ENCODE measurements at regions not wholly inside any gene's neighbourhood (a gene's known extent, or its start where the extent isn't known, plus 50 kb on each side); places are given as distances from the start of the nearest gene placed in this dataset.
"Not testable (repeated sequence)": the region's sequence is repeated elsewhere in the genome, so short reads cannot be mapped to it uniquely, and the experiment has no call there.

- DNase-seq: no peak
Observed at GRCh38 chr18:10086458-10087210, 172.8 kb downstream of the VAPA start.

GRCh38 chr18:10088734-10089133 lies 174.9 kb downstream of the VAPA start:
- no peak for DNase-seq

GRCh38 chr18:10089881-10090280 lies 176.1 kb downstream of the VAPA start:
- DNase-seq: no peak

DNA sequence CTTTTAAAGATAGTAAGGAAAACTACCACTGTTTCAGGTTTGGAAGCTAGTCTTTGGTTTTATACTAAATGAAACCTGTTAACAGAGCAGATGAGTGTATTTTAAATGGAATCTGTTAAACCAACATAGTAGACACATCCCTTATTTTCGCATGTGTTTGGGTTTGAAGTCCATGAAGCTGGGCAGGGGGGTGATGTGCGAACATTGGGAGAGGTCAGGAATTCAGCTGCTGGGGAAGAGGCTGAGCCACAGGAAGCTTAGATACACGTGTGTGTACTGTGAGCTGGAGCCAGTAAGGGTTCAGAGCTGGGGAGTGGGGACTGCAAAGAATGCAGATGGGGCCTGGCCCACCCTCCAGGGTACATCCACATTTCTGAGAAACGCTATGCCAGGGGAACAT lies 176.9 kb downstream of the VAPA start:
- no peak for DNase-seq

GRCh38 chr18:10093445-10093844 lies 179.6 kb downstream of the VAPA start:
- no peak for DNase-seq

DNA sequence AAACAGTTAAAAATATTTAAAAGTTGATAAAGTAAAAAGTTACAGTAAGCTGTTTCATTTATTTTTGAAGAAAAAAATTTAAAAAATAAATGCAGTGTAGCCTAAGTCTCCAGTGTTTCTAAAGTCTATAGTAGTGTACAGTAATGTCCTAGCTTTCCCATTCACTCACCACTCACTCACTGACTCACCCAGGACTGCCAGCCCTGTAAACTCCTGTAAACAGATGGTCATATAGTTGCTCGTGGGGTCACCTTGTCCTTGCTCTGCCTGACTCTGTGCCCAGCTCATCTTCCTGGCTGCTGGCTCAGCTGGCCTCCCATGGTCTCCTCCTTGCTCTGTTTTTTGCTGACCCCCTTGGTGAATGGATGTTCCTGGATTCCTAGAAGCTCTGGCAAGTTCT lies 180.3 kb downstream of the VAPA start:
- no peak for DNase-seq

GRCh38 chr18:10094655-10095054 lies 180.8 kb downstream of the VAPA start:
- no peak for DNase-seq

- DNase-seq: no peak
Observed at GRCh38 chr18:10095356-10095755, 181.5 kb downstream of the VAPA start.

DNA sequence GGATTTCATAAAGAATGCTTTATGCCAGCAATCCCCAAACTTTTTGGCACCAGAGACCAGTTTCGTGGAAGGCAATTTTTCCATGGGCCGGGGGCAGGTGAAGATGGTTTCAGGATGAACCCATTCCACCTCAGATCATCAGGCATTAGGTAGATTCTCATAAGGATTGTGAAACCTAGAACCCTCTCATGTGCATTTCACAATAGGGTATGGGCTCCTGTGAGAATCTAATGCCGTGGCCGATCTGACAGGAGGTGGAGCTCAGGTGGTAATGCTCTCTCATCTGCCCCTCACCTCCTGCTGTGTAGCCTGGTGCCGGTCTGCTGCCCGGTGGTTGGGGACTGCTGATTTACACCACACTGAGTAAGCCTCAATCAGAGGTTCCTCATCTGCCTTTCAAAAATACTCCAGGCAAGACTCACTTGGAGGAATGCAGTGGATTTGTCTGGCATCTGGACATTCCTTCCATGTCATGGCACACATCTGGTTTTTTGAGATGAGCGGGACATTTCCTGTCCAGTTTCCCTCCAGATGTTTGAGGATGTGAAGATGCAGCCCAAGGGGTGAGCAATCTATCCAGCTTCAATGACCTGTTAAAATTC lies 185.8 kb downstream of the VAPA start:
- DNase-seq: no peak

GRCh38 chr18:10100196-10100595 lies 186.4 kb downstream of the VAPA start:
- no peak for DNase-seq

DNA sequence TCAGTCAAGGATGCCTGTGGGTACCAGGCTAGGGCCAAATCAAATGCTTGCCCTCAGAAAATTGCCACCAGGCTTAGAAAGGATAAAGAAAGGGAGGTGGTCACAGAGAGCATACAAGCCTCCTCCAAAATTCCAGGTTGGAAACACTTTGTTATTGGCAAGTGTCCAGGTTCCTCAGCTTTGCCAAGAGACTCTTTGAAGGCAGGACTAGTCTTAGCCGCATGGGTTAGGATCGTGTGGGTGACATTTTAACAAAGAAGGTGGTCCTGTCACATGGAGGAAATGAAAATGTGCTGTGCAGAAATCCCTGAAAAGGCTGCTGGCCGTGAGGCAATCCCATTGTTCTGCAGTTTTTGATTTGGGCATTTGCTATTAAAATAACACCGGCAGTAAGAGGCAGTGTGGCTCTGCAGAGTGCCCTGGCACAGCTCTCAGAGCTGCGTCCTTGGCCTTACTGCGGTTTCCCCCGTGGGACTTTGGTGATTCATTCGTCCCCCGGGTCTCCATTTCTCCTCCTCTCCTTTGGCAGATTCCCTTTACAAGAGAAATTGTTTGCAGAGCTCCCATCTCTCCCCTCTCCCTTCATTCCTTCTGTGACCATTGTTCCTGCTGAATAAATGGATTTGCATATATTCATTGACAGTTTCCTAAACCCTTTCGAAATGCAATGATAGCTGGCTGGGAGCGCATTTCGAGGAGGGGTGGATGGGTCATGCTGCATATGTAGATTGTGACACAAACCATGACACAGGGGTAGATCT lies 187.3 kb downstream of the VAPA start:
- DNase-seq: no peak

DNA sequence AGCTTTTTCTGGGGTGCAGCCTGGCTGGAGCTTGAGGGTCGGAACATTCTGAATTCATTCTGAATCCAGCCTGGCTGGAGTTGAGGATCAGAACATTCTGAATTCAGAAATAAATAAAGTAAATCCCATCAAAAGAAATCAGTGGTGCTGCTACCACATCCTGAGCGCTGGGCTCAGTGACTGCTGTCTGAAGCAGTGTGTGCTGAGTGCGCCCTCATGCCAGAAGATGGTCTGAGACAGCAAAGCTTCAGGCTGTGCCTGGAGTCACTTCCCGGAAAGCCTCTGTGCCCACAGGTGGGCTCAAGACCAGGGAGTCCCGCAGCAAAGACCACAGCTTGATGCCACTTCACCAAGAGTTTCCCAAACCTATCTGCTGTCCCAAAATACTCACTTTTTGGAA lies 187.9 kb downstream of the VAPA start:
- DNase-seq: no peak

DNA sequence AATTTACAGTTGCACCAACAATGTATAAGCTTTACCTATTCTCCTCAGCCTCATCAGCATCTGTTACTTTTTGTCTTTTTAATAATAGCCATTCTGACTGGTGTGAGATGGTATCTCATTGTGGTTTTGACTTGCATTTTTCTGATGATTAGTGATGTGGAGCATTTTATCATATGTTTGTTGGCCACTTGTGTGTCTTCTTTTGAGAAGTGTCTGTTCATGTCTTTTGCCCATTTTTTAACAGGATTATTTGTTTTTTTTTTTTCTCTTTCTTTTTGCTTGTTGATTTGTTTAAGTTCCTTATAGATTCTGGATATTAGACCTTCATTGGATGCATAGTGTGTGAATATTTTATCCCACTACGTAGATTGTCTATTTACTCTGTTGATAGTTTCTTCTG lies 191.3 kb downstream of the VAPA start:
- not testable (repeated sequence) for DNase-seq

DNA sequence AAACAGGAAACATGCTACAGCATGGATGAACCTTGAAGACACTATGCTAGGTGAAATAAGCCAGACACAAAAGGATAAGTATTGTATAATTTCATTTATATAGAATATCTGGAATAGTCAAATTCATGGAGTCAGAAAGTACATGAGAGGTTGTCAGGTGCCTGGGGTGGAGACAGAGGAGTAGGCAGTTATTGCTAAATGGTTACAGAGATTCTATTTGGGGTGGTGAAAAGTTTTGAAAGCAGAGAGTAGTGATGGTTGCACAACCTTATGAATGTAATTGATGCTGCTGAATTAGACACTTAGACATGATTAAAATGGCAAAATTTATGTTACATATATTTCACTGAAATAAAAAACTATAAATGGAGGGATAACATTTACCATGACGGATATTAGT lies 197.4 kb downstream of the VAPA start:
- DNase-seq: no peak

GRCh38 chr18:10111944-10112343 lies 198.1 kb downstream of the VAPA start:
- DNase-seq: no peak

DNA sequence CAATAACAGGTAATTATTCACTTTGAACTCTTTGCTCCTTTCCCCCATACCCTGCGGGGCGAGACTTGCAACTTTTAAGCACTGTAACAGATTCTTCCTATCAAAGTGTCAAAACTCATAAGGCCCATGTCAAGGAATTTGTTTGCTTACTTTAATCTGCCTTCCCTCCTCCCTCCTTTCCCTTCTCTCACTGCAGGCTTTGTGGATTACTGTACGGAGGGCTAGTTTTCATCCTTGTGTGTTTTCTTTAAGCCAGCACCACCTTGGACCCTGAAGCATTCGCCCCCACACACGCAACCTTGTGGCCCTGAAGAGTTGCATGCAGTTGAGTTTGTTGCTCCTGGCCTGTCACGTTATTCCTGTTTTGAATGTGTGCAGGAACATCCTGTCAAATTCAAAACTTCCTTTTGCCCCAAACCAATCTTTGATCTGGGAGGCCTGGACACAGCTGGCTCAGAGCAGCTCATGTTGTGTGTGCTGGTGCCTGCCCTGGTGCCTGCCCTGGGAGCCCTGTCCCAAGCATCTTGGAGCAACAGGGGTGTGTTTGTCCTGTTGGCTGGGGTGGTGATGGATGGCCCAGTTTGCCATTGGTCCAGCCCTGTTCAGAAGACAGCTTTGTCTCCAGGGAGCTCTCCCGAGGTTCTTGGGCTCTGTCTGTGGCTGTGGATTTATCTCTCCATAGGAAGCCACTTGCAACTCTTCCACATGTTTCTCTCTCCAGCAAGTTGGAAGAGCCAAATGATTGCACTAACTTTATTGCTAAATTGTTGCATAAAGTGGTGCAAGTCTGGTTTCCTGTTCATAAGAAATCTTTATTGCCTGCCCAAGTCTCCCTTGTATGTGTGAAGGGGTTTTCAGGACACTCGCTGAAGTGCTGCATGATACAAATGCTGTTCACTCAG lies 199.6 kb downstream of the VAPA start:
- DNase-seq: no peak

DNA sequence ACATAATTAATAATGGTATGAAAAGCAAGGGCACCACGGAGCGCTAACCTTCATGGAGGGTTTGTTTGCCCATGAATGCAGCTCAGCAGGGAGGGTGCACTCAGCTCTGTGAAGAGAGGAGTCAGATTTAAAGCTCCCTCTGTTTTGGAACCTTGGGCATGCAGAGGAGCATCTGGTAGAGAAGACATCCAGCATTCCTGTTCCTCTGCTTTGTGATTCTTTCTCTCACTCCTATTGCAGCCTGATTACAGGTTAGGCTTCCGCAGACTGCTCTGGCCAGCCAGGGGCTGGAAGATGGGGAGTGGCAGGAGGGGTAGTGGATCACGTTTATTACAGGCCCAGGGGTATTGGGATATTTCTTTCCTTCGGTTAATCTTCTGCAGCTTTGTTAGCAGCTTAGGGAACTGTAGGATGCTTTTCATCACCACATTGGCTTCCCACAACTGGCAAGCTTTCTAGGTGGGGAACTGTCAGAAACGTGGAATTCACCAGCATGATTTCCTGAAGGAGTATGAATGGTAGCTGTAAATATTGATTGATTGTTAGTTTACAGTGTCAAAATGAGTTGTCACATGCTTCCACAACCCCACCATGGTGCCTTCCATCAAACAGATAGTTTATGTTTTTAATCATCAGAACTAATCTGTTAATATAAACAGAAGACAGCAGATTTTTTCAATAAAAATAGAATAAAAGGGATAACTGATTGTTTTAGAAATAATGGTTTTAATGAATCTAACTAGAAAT lies 201.1 kb downstream of the VAPA start:
- no peak for DNase-seq

DNA sequence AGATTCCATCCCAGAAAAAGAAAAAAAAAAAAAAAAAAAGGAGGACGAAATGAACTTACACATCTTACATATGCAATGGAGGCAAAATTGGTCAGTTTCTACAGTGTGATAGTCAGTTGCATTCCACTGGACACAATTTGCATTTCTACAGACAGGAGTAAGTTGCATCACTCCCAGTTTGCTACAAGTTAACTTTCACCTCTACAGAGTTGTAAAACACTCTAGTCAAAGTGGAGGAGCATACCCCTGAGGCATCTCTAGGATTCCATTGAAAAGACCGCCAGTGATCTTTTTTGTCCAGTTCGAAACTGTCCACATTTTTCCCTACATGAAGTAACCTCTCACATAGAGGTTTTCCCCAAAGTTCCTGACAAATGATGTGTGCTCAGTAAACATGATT lies 202.8 kb downstream of the VAPA start:
- no peak for DNase-seq

- no peak for DNase-seq
Observed at GRCh38 chr18:10119528-10119927, 205.7 kb downstream of the VAPA start.

- no peak for DNase-seq
Observed at GRCh38 chr18:10119991-10120390, 206.2 kb downstream of the VAPA start.

DNA sequence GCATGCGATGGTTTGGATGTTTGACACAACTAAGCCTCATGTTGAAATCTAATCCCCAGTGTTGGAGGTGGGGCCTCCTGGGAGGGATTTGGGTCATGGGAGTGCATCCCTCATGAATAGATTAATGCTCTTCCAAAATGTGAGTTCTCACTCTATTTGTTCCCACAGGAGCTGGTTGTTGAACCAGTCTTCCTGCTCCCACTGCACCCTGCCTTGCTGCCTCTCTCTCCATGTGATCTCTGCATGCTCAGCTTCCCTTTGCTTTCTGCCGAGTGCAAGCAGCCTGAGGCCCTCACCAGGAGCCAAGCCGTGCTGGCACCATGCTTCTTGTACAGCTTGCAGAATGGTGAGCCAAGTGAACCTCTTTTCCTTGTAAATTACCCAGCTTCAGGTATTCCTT lies 206.8 kb downstream of the VAPA start:
- no peak for DNase-seq

GRCh38 chr18:10121028-10121427 lies 207.2 kb downstream of the VAPA start:
- DNase-seq: no peak
